Thyroid gland (tissue), 4 donors: ENCODE measurements at regions not wholly inside any gene's neighbourhood (a gene's known extent, or its start where the extent isn't known, plus 50 kb on each side); places are given as distances from the start of the nearest gene placed in this dataset.
A peak's percentile ranks its signal among the peaks of the same experiment; 100 is the strongest.

ENCODE experiments used
- DNase-seq, 2 donors: peaks; one replicate each; pipeline ENCODE4 v3.0.0-alpha.2; 2019
- H3K27ac ChIP-seq, 3 donors: fragments of 200-600 bp; sonication (generic); 1 replicate in 2 of 3; 2 replicates in 1 of 3; pipeline ENCODE4 v1.5.1; 2016 to 2019; ENCODE audit warnings: mild to moderate bottlenecking in 1 of 3, moderate library complexity in 1 of 3
- H3K27me3 ChIP-seq: fragments of 200-600 bp; sonication (generic); one replicate; pipeline ENCODE4 v1.5.1; 2019
- H3K36me3 ChIP-seq, 2 donors: fragments of 200-600 bp; sonication (generic); one replicate each; pipeline ENCODE4 v1.5.1; 2016 to 2019
- H3K4me1 ChIP-seq, 2 donors: fragments of 200-600 bp; sonication (generic); one replicate each; pipeline ENCODE4 v1.5.1; 2017 to 2019
- H3K4me3 ChIP-seq, 3 donors: fragments of 200-600 bp; sonication (generic); replicated peaks in 1 of 3; 1 replicate in 2 of 3; 2 replicates in 1 of 3; pipeline ENCODE4 v1.5.1; 2016; ENCODE audit warnings: mild to moderate bottlenecking in 1 of 3
- H3K9me3 ChIP-seq: fragments of 200-600 bp; sonication (generic); one replicate; pipeline ENCODE4 v1.5.1; 2017
- POLR2A ChIP-seq, 2 donors: fragments of 450-650 bp; IDR thresholded peaks; one replicate each; pipeline ENCODE4 v1.6.1; 2017; ENCODE audit warnings: antibody characterized with exemption in 2 of 2, mild to moderate bottlenecking in 2 of 2, moderate library complexity in 1 of 2
- WGBS, 2 donors: methylation state at CpG; one replicate each; pipeline ENCODE4 v1.1.5; 2017; 5-methylcytosine and 5-hydroxymethylcytosine counted together
- intact Hi-C: fragments of 100-400 bp; cut with DNase I; formaldehyde crosslinking; loops from one replicate; pipeline ENCODE4 v1.15.1; 2023
- TF ChIP-seq, protein P1 (sequence below), 6 experiments: fragments of 200-600 bp in 3 of 6; fragments of 450-650 bp in 3 of 6; sonication (generic) in 3 of 6; IDR thresholded peaks; one replicate each; pipeline ENCODE4 v1.5.1; 2016 to 2019; ENCODE audit warnings: antibody characterized with exemption in 6 of 6, mild to moderate bottlenecking in 2 of 6, inconsistent platforms in 1 of 6, moderate library complexity in 1 of 6

- H3K9me3 ChIP-seq: no peaks in the 10 kb centered on the region
- TF ChIP-seq POLR2A (IDR thresholded peaks at IDR 0.05): no peak
- TF ChIP-seq, protein P1, sequence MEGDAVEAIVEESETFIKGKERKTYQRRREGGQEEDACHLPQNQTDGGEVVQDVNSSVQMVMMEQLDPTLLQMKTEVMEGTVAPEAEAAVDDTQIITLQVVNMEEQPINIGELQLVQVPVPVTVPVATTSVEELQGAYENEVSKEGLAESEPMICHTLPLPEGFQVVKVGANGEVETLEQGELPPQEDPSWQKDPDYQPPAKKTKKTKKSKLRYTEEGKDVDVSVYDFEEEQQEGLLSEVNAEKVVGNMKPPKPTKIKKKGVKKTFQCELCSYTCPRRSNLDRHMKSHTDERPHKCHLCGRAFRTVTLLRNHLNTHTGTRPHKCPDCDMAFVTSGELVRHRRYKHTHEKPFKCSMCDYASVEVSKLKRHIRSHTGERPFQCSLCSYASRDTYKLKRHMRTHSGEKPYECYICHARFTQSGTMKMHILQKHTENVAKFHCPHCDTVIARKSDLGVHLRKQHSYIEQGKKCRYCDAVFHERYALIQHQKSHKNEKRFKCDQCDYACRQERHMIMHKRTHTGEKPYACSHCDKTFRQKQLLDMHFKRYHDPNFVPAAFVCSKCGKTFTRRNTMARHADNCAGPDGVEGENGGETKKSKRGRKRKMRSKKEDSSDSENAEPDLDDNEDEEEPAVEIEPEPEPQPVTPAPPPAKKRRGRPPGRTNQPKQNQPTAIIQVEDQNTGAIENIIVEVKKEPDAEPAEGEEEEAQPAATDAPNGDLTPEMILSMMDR (IDR thresholded peaks at IDR 0.05): no peak
- no peak overlapping the region for H3K27ac ChIP-seq
- no peaks in the 10 kb centered on the region for H3K36me3 ChIP-seq
- no peak for DNase-seq
- no peak overlapping the region for H3K4me3 ChIP-seq
- no peaks in the 10 kb centered on the region for H3K27me3 ChIP-seq
- peaks cover 5 to 8% of the 10 kb centered on the region in 2 donors for H3K4me1 ChIP-seq
- intact Hi-C loops: no loop called here
- 86 to 89% methylated on average over 7 of the region's 7 CpGs for WGBS, 2 donors
Observed at GRCh38 chr16:79863128-79864031, 262.8 kb upstream of the MAF start.

DNA sequence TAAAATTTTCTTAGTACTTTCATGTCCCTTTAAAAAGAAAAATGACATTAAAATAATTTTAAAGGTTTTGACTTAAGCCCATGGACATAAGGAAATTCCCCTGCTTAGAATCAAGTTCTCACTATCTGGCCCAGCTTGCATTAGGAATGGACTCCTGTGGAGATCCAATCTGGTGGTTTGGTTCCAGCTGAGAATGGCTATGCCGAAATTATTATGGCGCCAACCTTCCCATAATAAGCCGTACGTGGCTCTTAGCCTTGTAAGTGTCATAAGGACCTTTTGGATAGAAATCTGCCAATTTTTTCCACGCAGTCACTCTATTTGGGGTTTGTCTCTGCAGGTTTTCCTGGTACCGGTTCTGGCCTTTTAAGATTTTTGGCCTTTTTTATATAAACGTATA lies 262.1 kb upstream of the MAF start:
- Histone ChIP-seq H3K36me3 (no peaks in the 10 kb centered on the region), H3K4me1 (peaks cover 5 to 8% of the 10 kb centered on the region in 2 donors), H3K27me3 (no peaks in the 10 kb centered on the region), H3K4me3 (no peak overlapping the region), H3K27ac (no peak overlapping the region), H3K9me3 (no peaks in the 10 kb centered on the region)
- intact Hi-C loops: no loop called here
- no peak for DNase-seq
- TF ChIP-seq POLR2A (IDR thresholded peaks at IDR 0.05): no peak
- TF ChIP-seq, protein P1 (IDR thresholded peaks at IDR 0.05): no peak
- WGBS, 2 donors: 96 to 98% methylated on average over 7 of the region's 7 CpGs

- 87 to 97% methylated on average over 12 of the region's 12 CpGs for WGBS, 2 donors
- no peak overlapping the region for H3K4me3 ChIP-seq
- no peaks in the 10 kb centered on the region for H3K27me3 ChIP-seq
- no peaks in the 10 kb centered on the region for H3K36me3 ChIP-seq
- no peak overlapping the region for H3K27ac ChIP-seq
- no peaks in the 10 kb centered on the region for H3K9me3 ChIP-seq
- intact Hi-C loops: no loop called here
- DNase-seq: no peak
- H3K4me1 ChIP-seq: peaks cover 5 to 8% of the 10 kb centered on the region in 2 donors
- no peak for TF ChIP-seq POLR2A (IDR thresholded peaks at IDR 0.05)
- TF ChIP-seq, protein P1 (IDR thresholded peaks at IDR 0.05): no peak
Observed at GRCh38 chr16:79856581-79856980, 256.0 kb upstream of the MAF start.

GRCh38 chr16:79850348-79850747 lies 249.8 kb upstream of the MAF start:
- intact Hi-C loops: no loop called here
- H3K27ac ChIP-seq: no peak overlapping the region
- peak; percentile 7 to 30 for DNase-seq
- H3K27me3 ChIP-seq: no peaks in the 10 kb centered on the region
- H3K4me3 ChIP-seq: no peak overlapping the region
- TF ChIP-seq, protein P1 (IDR thresholded peaks at IDR 0.05): no peak
- TF ChIP-seq POLR2A (IDR thresholded peaks at IDR 0.05): no peak
- no peaks in the 10 kb centered on the region for H3K9me3 ChIP-seq
- H3K4me1 ChIP-seq: no peaks in the 10 kb centered on the region
- WGBS, 2 donors: 30 to 53% methylated on average over 3 of the region's 3 CpGs
- no peaks in the 10 kb centered on the region for H3K36me3 ChIP-seq

GRCh38 chr16:79849119-79849518 lies 248.6 kb upstream of the MAF start:
- intact Hi-C loops: no loop called here
- peak; percentile 8 to 30 for DNase-seq
- H3K27ac ChIP-seq: no peak overlapping the region
- TF ChIP-seq, protein P1 (IDR thresholded peaks at IDR 0.05): no peak
- TF ChIP-seq POLR2A (IDR thresholded peaks at IDR 0.05): no peak
- WGBS, 2 donors: 55 to 70% methylated on average over 5 to 8 of the region's 10 CpGs
- H3K9me3 ChIP-seq: no peaks in the 10 kb centered on the region
- H3K4me1 ChIP-seq: no peaks in the 10 kb centered on the region
- no peaks in the 10 kb centered on the region for H3K36me3 ChIP-seq
- no peak overlapping the region for H3K4me3 ChIP-seq
- no peaks in the 10 kb centered on the region for H3K27me3 ChIP-seq
